Panc1 (cell line): ENCODE measurements at regions not wholly inside any gene's neighbourhood (a gene's known extent, or its start where the extent isn't known, plus 50 kb on each side); places are given as distances from the start of the nearest gene placed in this dataset.

Source experiments
- ATAC-seq: fragments of 200-7000 bp; cut with Tn5 transposase; 2 replicates; pipeline ENCODE4 v1.9.1; 2020; ENCODE audit warnings: mild to moderate bottlenecking, moderate library complexity
- BruUV-seq: library from RNA; stranded (reverse); fragments of 400-500 nt; replicated peaks from 2 replicates; lab custom pipeline; 2021; lab: Mats Ljungman, UMichigan
- CTCF ChIA-PET: fragments of 300-600 bp; sonication (Branson Sonifier 250); formaldehyde crosslinking; loops from one replicate; lab custom pipeline; 2022; ENCODE audit warnings: antibody characterized with exemption; lab: Charles Lee
- POLR2A ChIA-PET: fragments of 300-600 bp; sonication (Branson Sonifier 250); formaldehyde crosslinking; loops from one replicate; lab custom pipeline; 2022; ENCODE audit warnings: antibody characterized with exemption; lab: Charles Lee
- DNase-seq: peaks from one replicate; pipeline ENCODE4 v3.0.0-alpha.2; 2010; ENCODE audit warnings: low read depth, low spot score
- H3K27ac ChIP-seq: 2 replicates; pipeline ENCODE4 v1.5.1; 2011; ENCODE audit warnings: mild to moderate bottlenecking, low read length, inconsistent platforms
- H3K27me3 ChIP-seq: fragments of 200-500 bp; sonication (Bioruptor generic); 2 replicates; pipeline ENCODE4 v1.6.0; 2014; ENCODE audit warnings: low read length, inconsistent platforms; ENCODE audit not compliant: control insufficient read depth, insufficient read depth
- H3K36me3 ChIP-seq: fragments of 200-500 bp; sonication (Bioruptor generic); 2 replicates; pipeline ENCODE4 v1.5.1; 2014; ENCODE audit warnings: inconsistent platforms, mild to moderate bottlenecking, low read length, moderate library complexity; ENCODE audit not compliant: control insufficient read depth, insufficient read depth
- H3K4me1 ChIP-seq: 2 replicates; pipeline ENCODE4 v1.5.1; 2011; ENCODE audit warnings: inconsistent platforms, mild to moderate bottlenecking, low read length, moderate library complexity; ENCODE audit not compliant: control insufficient read depth, insufficient read depth
- H3K4me3 ChIP-seq, 2 experiments: 2 replicates each; pipeline ENCODE4 v1.5.1; 2011 to 2012; ENCODE audit warnings: low read depth in 2 of 2, low read length in 2 of 2, mild to moderate bottlenecking in 2 of 2, inconsistent platforms in 1 of 2, moderate library complexity in 1 of 2
- H3K9me3 ChIP-seq: fragments of 200-500 bp; sonication (Bioruptor generic); 2 replicates; pipeline ENCODE4 v1.5.1; 2014; ENCODE audit warnings: low read depth, mild to moderate bottlenecking, inconsistent platforms, low read length, moderate library complexity; ENCODE audit not compliant: control insufficient read depth, insufficient read depth
- POLR2AphosphoS5 ChIP-seq: IDR thresholded peaks from 2 replicates; pipeline ENCODE4 v1.6.1; 2012; ENCODE audit warnings: mild to moderate bottlenecking, low read depth, low read length, moderate library complexity
- SIN3A ChIP-seq: IDR thresholded peaks from 2 replicates; pipeline ENCODE4 v1.6.1; 2012; ENCODE audit warnings: low read depth, mild to moderate bottlenecking, low read length, moderate library complexity, borderline replicate concordance; ENCODE audit not compliant: insufficient read depth
- TCF7L2 ChIP-seq: IDR thresholded peaks from 2 replicates; pipeline ENCODE4 v1.6.1; 2011; ENCODE audit warnings: mild to moderate bottlenecking, low read depth, low read length, inconsistent platforms
- in situ Hi-C: cut with HindIII; loops from 2 replicates; pipeline ENCODE4 v1.10.0; 2016; ENCODE audit warnings: low sequenced_read_pairs, low pct_unique_long_range_greater_than_20kb
- intact Hi-C: fragments of 100-400 bp; cut with micrococcal nuclease; formaldehyde crosslinking; loops from one replicate; pipeline ENCODE4 v1.10.0; 2022; ENCODE audit not compliant: unreplicated experiment
- TF ChIP-seq, protein P1 (sequence below), 2 experiments: IDR thresholded peaks; 2 replicates each; pipeline ENCODE4 v1.6.1; 2011 to 2012; ENCODE audit warnings: low read depth in 2 of 2, control low read depth in 1 of 2, low read length in 1 of 2, mild to moderate bottlenecking in 1 of 2, moderate library complexity in 1 of 2; ENCODE audit not compliant: insufficient read depth in 1 of 2
- TF ChIP-seq, protein P2 (sequence below): fragments of 450-650 bp; IDR thresholded peaks from 2 replicates; pipeline ENCODE4 v1.5.1; 2017; ENCODE audit warnings: mild to moderate bottlenecking

DNA sequence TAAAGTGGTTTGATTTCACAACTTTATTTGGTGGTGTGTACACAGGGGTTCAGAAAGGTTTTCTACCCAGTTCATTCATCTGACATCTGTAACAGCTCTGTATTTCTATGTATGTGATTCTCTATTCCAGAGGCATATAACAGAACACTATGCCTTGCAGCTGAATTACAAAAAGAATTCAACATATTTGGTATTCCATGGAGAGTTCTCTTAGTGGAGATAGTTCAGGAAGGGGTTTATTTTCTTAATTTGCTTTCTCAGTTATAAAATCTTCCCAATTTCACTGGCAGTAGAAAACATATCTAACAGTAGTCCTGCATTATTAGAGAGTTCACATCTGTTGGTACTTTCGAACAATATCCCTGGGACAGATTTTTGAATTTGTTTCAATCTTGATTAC, 207.9 kb upstream of the LYPLAL1 start:
- H3K27ac ChIP-seq = no peak overlapping the region
- no peaks in the 10 kb centered on the region; the same call in 1 of the 2 replicates for H3K4me1 ChIP-seq
- H3K9me3 ChIP-seq = peaks cover 14% of the 10 kb centered on the region; the same call in 1 of the 2 replicates
- no peak for TF ChIP-seq TCF7L2
- TF ChIP-seq POLR2AphosphoS5 = no peak
- no peak for TF ChIP-seq SIN3A
- TF ChIP-seq, protein P1, sequence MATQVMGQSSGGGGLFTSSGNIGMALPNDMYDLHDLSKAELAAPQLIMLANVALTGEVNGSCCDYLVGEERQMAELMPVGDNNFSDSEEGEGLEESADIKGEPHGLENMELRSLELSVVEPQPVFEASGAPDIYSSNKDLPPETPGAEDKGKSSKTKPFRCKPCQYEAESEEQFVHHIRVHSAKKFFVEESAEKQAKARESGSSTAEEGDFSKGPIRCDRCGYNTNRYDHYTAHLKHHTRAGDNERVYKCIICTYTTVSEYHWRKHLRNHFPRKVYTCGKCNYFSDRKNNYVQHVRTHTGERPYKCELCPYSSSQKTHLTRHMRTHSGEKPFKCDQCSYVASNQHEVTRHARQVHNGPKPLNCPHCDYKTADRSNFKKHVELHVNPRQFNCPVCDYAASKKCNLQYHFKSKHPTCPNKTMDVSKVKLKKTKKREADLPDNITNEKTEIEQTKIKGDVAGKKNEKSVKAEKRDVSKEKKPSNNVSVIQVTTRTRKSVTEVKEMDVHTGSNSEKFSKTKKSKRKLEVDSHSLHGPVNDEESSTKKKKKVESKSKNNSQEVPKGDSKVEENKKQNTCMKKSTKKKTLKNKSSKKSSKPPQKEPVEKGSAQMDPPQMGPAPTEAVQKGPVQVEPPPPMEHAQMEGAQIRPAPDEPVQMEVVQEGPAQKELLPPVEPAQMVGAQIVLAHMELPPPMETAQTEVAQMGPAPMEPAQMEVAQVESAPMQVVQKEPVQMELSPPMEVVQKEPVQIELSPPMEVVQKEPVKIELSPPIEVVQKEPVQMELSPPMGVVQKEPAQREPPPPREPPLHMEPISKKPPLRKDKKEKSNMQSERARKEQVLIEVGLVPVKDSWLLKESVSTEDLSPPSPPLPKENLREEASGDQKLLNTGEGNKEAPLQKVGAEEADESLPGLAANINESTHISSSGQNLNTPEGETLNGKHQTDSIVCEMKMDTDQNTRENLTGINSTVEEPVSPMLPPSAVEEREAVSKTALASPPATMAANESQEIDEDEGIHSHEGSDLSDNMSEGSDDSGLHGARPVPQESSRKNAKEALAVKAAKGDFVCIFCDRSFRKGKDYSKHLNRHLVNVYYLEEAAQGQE (IDR thresholded peaks at IDR 0.05; ENCODE audit: insufficient read depth in 1 of 2, low read depth in 2 of 2, low read length in 1 of 2) = no peak
- TF ChIP-seq, protein P2, sequence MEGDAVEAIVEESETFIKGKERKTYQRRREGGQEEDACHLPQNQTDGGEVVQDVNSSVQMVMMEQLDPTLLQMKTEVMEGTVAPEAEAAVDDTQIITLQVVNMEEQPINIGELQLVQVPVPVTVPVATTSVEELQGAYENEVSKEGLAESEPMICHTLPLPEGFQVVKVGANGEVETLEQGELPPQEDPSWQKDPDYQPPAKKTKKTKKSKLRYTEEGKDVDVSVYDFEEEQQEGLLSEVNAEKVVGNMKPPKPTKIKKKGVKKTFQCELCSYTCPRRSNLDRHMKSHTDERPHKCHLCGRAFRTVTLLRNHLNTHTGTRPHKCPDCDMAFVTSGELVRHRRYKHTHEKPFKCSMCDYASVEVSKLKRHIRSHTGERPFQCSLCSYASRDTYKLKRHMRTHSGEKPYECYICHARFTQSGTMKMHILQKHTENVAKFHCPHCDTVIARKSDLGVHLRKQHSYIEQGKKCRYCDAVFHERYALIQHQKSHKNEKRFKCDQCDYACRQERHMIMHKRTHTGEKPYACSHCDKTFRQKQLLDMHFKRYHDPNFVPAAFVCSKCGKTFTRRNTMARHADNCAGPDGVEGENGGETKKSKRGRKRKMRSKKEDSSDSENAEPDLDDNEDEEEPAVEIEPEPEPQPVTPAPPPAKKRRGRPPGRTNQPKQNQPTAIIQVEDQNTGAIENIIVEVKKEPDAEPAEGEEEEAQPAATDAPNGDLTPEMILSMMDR = no peak
- BruUV-seq = no TSS peak
- in situ Hi-C loops = no loop called here
- DNase-seq = no peak
- intact Hi-C loops = no loop called here
- H3K4me3 ChIP-seq = no peak overlapping the region
- ATAC-seq = no peak
- no peaks in the 10 kb centered on the region for H3K27me3 ChIP-seq
- H3K36me3 ChIP-seq = no peaks in the 10 kb centered on the region; the same call in 1 of the 2 replicates
- POLR2A ChIA-PET = interaction anchor here (0.6 kb wide), 1 partner anchor 57 kb away, joined by 3 read pairs; no protein-coding TSS in a partner anchor
- CTCF ChIA-PET = no interaction called here

DNA sequence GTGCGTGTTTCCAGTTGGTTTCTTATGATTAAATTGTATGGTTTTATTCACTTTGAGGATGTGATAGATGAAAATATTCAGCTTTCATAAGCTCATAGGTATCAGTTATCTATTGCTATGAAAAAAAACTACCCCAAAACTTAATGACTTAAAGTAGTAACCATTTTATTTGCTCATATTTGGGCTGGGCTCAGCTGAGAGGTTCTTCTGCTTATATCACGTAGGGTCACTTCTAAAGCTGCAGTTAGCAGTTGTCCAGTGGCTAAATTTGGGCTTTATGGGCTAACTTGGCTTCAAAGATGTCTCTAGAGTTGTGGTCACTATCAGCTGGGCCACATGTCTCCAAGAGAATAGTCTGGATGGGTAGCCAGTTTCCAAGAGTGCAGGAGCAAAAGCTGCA, 206.4 kb upstream of the LYPLAL1 start:
- ChIA-PET CTCF (no interaction called here), POLR2A (no interaction called here)
- BruUV-seq = no TSS peak
- Histone ChIP-seq H3K27ac (no peak overlapping the region), H3K4me3 (no peak overlapping the region), H3K27me3 (no peaks in the 10 kb centered on the region), H3K36me3 (no peaks in the 10 kb centered on the region; the same call in 1 of the 2 replicates), H3K9me3 (peaks cover 14% of the 10 kb centered on the region; the same call in 1 of the 2 replicates), H3K4me1 (no peaks in the 10 kb centered on the region; the same call in 1 of the 2 replicates)
- DNase-seq = no peak
- intact Hi-C loops = no loop called here
- in situ Hi-C loops = no loop called here
- no peak for ATAC-seq
- TF ChIP-seq, protein P2 = no peak
- TF ChIP-seq, protein P1 (IDR thresholded peaks at IDR 0.05; ENCODE audit: insufficient read depth in 1 of 2, low read depth in 2 of 2, low read length in 1 of 2) = no peak
- no peak for TF ChIP-seq SIN3A
- TF ChIP-seq POLR2AphosphoS5 = no peak
- no peak for TF ChIP-seq TCF7L2
